HCT116 (cell line): ENCODE measurements at regions not wholly inside any gene's neighbourhood (a gene's known extent, or its start where the extent isn't known, plus 50 kb on each side); places are given as distances from the start of the nearest gene placed in this dataset.

ENCODE experiments used
- ATAC-seq: fragments of 200-7000 bp; cut with Tn5 transposase; 2 replicates; pipeline ENCODE4 v1.9.1; 2020; ENCODE audit warnings: mild to moderate bottlenecking, moderate library complexity
- BruUV-seq: library from RNA; stranded (reverse); fragments of 400-500 nt; replicated peaks from 2 replicates; lab custom pipeline; 2021; lab: Mats Ljungman, UMichigan
- CTCF ChIA-PET: fragments of 300-600 bp; sonication (Branson Sonifier 250); formaldehyde crosslinking; loops from one replicate; lab custom pipeline; 2021; ENCODE audit warnings: antibody characterized with exemption; lab: Charles Lee
- POLR2A ChIA-PET: fragments of 300-600, 350-600 bp; sonication (Branson Sonifier 250); formaldehyde crosslinking; loops from one replicate; lab custom pipeline; 2021; ENCODE audit warnings: antibody characterized with exemption; lab: Charles Lee
- RAD21 ChIA-PET, 2 experiments: fragments of 300-600 bp; sonication (Branson Sonifier 250); formaldehyde crosslinking; loops; one replicate each; lab custom pipeline; 2023; ENCODE audit warnings: low total read pairs in 2 of 2; ENCODE audit not compliant: uncharacterized antibody in 2 of 2, unreplicated experiment in 2 of 2, low non-redundant PET in 1 of 2; lab: Charles Lee
- DNase-seq: peaks from one replicate; pipeline ENCODE4 v3.0.0-alpha.2; 2010; ENCODE audit warnings: low read depth, low spot score
- H2AFZ ChIP-seq: fragments of 200-600 bp; shearing (Covaris generic), sonication (generic); 2 replicates; pipeline ENCODE4 v1.6.1; 2017; ENCODE audit warnings: low read depth, mixed run types, mixed read lengths, antibody characterized with exemption, low read length; ENCODE audit not compliant: poor library complexity, severe bottlenecking
- H3K27ac ChIP-seq: 2 replicates; pipeline ENCODE4 v1.5.1; 2012; ENCODE audit warnings: low read depth, low read length
- H3K27me3 ChIP-seq: fragments of 200-600 bp; sonication (generic); 2 replicates; pipeline ENCODE4 v1.6.1; 2016; ENCODE audit warnings: mixed run types, low read length, mixed read lengths; ENCODE audit not compliant: insufficient read depth
- H3K36me3 ChIP-seq, 2 experiments: fragments of 200-500 bp in 1 of 2; fragments of 200-600 bp in 1 of 2; sonication (Bioruptor generic) in 1 of 2; sonication (generic) in 1 of 2; 2 replicates each; pipeline versions ENCODE4 v1.5.1 to v1.6.1; 2014 to 2016; ENCODE audit warnings: low read length in 2 of 2, inconsistent platforms in 1 of 2, mixed read lengths in 1 of 2, mixed run types in 1 of 2; ENCODE audit not compliant: insufficient read depth in 2 of 2, control insufficient read depth in 1 of 2
- H3K4me1 ChIP-seq, 2 experiments: fragments of 200-600 bp in 1 of 2; sonication (generic) in 1 of 2; 2 replicates each; pipeline versions ENCODE4 v1.5.1 to v1.6.1; 2012 to 2017; ENCODE audit warnings: low read length in 2 of 2, inconsistent platforms in 1 of 2, mild to moderate bottlenecking in 1 of 2, mixed read lengths in 1 of 2, mixed run types in 1 of 2, moderate library complexity in 1 of 2; ENCODE audit not compliant: insufficient read depth in 2 of 2, control insufficient read depth in 1 of 2
- H3K4me2 ChIP-seq: fragments of 200-600 bp; sonication (generic); 2 replicates; pipeline ENCODE4 v1.6.1; 2017; ENCODE audit warnings: mixed run types, low read length, mixed read lengths
- H3K4me3 ChIP-seq, 2 experiments: fragments of 200-600 bp in 1 of 2; sonication (generic) in 1 of 2; replicated peaks in 1 of 2; 2 replicates each; pipeline ENCODE4 v1.5.1; 2011 to 2016; ENCODE audit warnings: low read length in 2 of 2, control low read depth in 1 of 2, low read depth in 1 of 2, mild to moderate bottlenecking in 1 of 2, mixed read lengths in 1 of 2, mixed run types in 1 of 2
- H3K79me2 ChIP-seq: fragments of 200-600 bp; sonication (generic); 2 replicates; pipeline ENCODE4 v1.6.1; 2017; ENCODE audit warnings: mild to moderate bottlenecking, mixed run types, low read length, moderate library complexity, mixed read lengths; ENCODE audit not compliant: insufficient read depth
- H3K9ac ChIP-seq: fragments of 200-600 bp; sonication (generic); 2 replicates; pipeline ENCODE4 v1.6.1; 2016; ENCODE audit warnings: low read length, mixed read lengths
- H3K9me2 ChIP-seq: fragments of 200-600 bp; sonication (generic), shearing (Covaris generic); 2 replicates; pipeline ENCODE4 v1.6.1; 2017; ENCODE audit warnings: mixed run types, mild to moderate bottlenecking, moderate library complexity; ENCODE audit not compliant: insufficient read depth
- H3K9me3 ChIP-seq, 2 experiments: fragments of 200-500 bp in 1 of 2; fragments of 200-600 bp in 1 of 2; sonication (Bioruptor generic) in 1 of 2; sonication (generic) in 1 of 2; 2 replicates each; pipeline ENCODE4 v1.6.1; 2014 to 2017; ENCODE audit warnings: low read length in 2 of 2, mixed read lengths in 2 of 2, inconsistent platforms in 1 of 2, low read depth in 1 of 2, mild to moderate bottlenecking in 1 of 2, mixed run types in 1 of 2, moderate library complexity in 1 of 2; ENCODE audit not compliant: control insufficient read depth in 1 of 2, insufficient read depth in 1 of 2
- H4K20me1 ChIP-seq: fragments of 200-600 bp; sonication (generic), shearing (Covaris generic); 2 replicates; pipeline ENCODE4 v1.6.1; 2017; ENCODE audit warnings: mixed run types, mild to moderate bottlenecking, moderate library complexity; ENCODE audit not compliant: insufficient read depth
- CEBPB ChIP-seq: IDR thresholded peaks from 2 replicates; pipeline ENCODE4 v1.6.1; 2012; ENCODE audit warnings: low read depth
- CTCF ChIP-seq, 3 experiments: fragments of 200-600 bp in 1 of 3; sonication (generic) in 1 of 3; IDR thresholded peaks in 2 of 3; conservative IDR thresholded peaks in 1 of 3; 2 replicates each; pipeline ENCODE4 v1.5.1; 2012 to 2017; ENCODE audit warnings: low read depth in 2 of 3, low read length in 2 of 3, antibody characterized with exemption in 1 of 3, borderline replicate concordance in 1 of 3, control low read depth in 1 of 3, mild to moderate bottlenecking in 1 of 3, mixed read lengths in 1 of 3, mixed run types in 1 of 3, moderate library complexity in 1 of 3; ENCODE audit not compliant: insufficient read depth in 1 of 3
- EGR1 ChIP-seq: IDR thresholded peaks from 2 replicates; pipeline ENCODE4 v1.6.1; 2012; ENCODE audit warnings: low read depth
- ELF1 ChIP-seq: IDR thresholded peaks from 2 replicates; pipeline ENCODE4 v1.6.1; 2012; ENCODE audit warnings: low read depth, borderline replicate concordance
- EZH2phosphoT487 ChIP-seq: fragments of 200-600 bp; IDR thresholded peaks from 2 replicates; pipeline ENCODE4 v1.6.1; 2018; ENCODE audit warnings: antibody characterized with exemption, borderline replicate concordance
- JUND ChIP-seq: IDR thresholded peaks from 2 replicates; pipeline ENCODE4 v1.6.1; 2012
- MAX ChIP-seq: IDR thresholded peaks from 2 replicates; pipeline ENCODE4 v1.6.1; 2012
- POLR2A ChIP-seq: IDR thresholded peaks from 2 replicates; pipeline ENCODE4 v1.7.0; 2011; ENCODE audit warnings: borderline replicate concordance; ENCODE audit not compliant: insufficient read depth, insufficient read length; ENCODE audit errors: extremely low read depth
- POLR2AphosphoS5 ChIP-seq: IDR thresholded peaks from 2 replicates; pipeline ENCODE4 v1.6.1; 2011; ENCODE audit warnings: mild to moderate bottlenecking, low read depth, low read length, moderate library complexity
- YY1 ChIP-seq: IDR thresholded peaks from 2 replicates; pipeline ENCODE4 v1.6.1; 2011; ENCODE audit warnings: low read length, low read depth, moderate library complexity, mild to moderate bottlenecking; ENCODE audit not compliant: insufficient replicate concordance; ENCODE audit errors: extremely low read depth
- intact Hi-C: fragments of 100-400 bp; cut with micrococcal nuclease; formaldehyde crosslinking; loops from 2 replicates; pipeline ENCODE4 v1.10.0; 2022
- TF ChIP-seq, protein P1 (sequence below): IDR thresholded peaks from 2 replicates; pipeline ENCODE4 v1.6.1; 2011; ENCODE audit warnings: mild to moderate bottlenecking, low read length, moderate library complexity; ENCODE audit not compliant: insufficient replicate concordance; ENCODE audit errors: extremely low read depth

- no peak overlapping the region for H3K4me2 ChIP-seq
Observed at GRCh38 chr12:30807695-30808034, 52.9 kb upstream of the CAPRIN2 start.

More at GRCh38 chr12:30807695-30808034, 52.9 kb upstream of the CAPRIN2 start:
- ChIA-PET CTCF (interaction anchor here (1.0 to 1.3 kb wide), 3 partner anchors 12 to 1490 kb away, joined by 3 to 4 read pairs (median 3); no protein-coding TSS in a partner anchor), RAD21 (interaction anchor here in 1 of 2 experiments (1.0 kb wide), 1 partner anchor 52 kb away, joined by 3 read pairs; no protein-coding TSS in a partner anchor), POLR2A (interaction anchor here (0.9 kb wide), 1 partner anchor 11 kb away, joined by 3 read pairs; no protein-coding TSS in a partner anchor)
- Histone ChIP-seq H2AFZ (no peak overlapping the region), H3K4me1 (peaks cover 0 to 4% of the 10 kb centered on the region in 2 experiments; a peak in 1 of 4 replicates), H3K79me2 (no peaks in the 10 kb centered on the region), H3K9me3 (no peaks in the 10 kb centered on the region), H4K20me1 (no peaks in the 10 kb centered on the region), H3K4me3 (no peak overlapping the region), H3K9me2 (no peaks in the 10 kb centered on the region), H3K9ac (no peak overlapping the region), H3K27me3 (no peaks in the 10 kb centered on the region), H3K36me3 (0 out of 4 replicates have a peak, but pooled peaks cover 0 to 7% of the 10 kb centered on the region in 2 experiments), H3K27ac (no peak overlapping the region)
- intact Hi-C loops: loop anchor here (1.0 to 10.0 kb wide), 2 partner anchors 523 to 1288 kb away; no protein-coding TSS in a partner anchor
- no peak for DNase-seq
- ATAC-seq: peak; percentile 19; the same call in 1 of the 2 replicates
- no peak for TF ChIP-seq MAX
- TF ChIP-seq ELF1: no peak
- no peak for TF ChIP-seq POLR2AphosphoS5
- TF ChIP-seq CTCF (IDR thresholded peaks at IDR 0.05 in 2 of 3, conservative IDR thresholded peaks at IDR 0.05 in 1 of 3; ENCODE audit: borderline replicate concordance in 1 of 3, insufficient read depth in 1 of 3, low read depth in 2 of 3, low read length in 2 of 3): no peak
- no peak for TF ChIP-seq JUND
- TF ChIP-seq YY1: no peak
- no peak for TF ChIP-seq EZH2phosphoT487
- no peak for TF ChIP-seq EGR1
- TF ChIP-seq, protein P1, sequence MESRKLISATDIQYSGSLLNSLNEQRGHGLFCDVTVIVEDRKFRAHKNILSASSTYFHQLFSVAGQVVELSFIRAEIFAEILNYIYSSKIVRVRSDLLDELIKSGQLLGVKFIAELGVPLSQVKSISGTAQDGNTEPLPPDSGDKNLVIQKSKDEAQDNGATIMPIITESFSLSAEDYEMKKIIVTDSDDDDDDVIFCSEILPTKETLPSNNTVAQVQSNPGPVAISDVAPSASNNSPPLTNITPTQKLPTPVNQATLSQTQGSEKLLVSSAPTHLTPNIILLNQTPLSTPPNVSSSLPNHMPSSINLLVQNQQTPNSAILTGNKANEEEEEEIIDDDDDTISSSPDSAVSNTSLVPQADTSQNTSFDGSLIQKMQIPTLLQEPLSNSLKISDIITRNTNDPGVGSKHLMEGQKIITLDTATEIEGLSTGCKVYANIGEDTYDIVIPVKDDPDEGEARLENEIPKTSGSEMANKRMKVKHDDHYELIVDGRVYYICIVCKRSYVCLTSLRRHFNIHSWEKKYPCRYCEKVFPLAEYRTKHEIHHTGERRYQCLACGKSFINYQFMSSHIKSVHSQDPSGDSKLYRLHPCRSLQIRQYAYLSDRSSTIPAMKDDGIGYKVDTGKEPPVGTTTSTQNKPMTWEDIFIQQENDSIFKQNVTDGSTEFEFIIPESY: no peak
- no peak for TF ChIP-seq POLR2A
- no peak for TF ChIP-seq CEBPB
- BruUV-seq: no TSS peak
